ENCODE measurements at regions not wholly inside any gene's neighbourhood (a gene's known extent, or its start where the extent isn't known, plus 50 kb on each side); places are given as distances from the start of the nearest gene placed in this dataset.
A peak's percentile ranks its signal among the peaks of the same experiment; 100 is the strongest.

GRCh38 chr6:11923621-11924020 lies 88.5 kb upstream of the HIVEP1 start:
- Histone ChIP-seq H4K20me1 (ENCODE audit: insufficient read depth) (no peaks in the 10 kb centered on the region), H2AFZ (no peak overlapping the region), H3K27ac (no peak overlapping the region), H3K4me3 (no peak overlapping the region), H3K36me3 (ENCODE audit: low read depth) (no peaks in the 10 kb centered on the region), H3K9me3 (ENCODE audit: low read depth) (no peaks in the 10 kb centered on the region), H3K79me2 (ENCODE audit: insufficient read depth) (no peaks in the 10 kb centered on the region), H3K9me2 (ENCODE audit: insufficient read depth) (no peaks in the 10 kb centered on the region), H3K4me2 (ENCODE audit: unreplicated experiment) (no peak overlapping the region), H3K9ac (no peak overlapping the region), H3K27me3 (replicated peaks; ENCODE audit: insufficient read depth) (no peaks in the 10 kb centered on the region), H3K4me1 (ENCODE audit: insufficient read depth) (peaks cover 45% of the 10 kb centered on the region), H3F3A (ENCODE audit: insufficient read depth) (peaks cover 31% of the 10 kb centered on the region)
- WGBS, 2 experiments (ENCODE audit: low coverage in 1 of 2, low lambda C conversion rate in 2 of 2, missing lambda C conversion rate in 2 of 2) = 88 to 90% methylated on average over 3 of the region's 3 CpGs
- TF ChIP-seq EZH2phosphoT487 (IDR thresholded peaks at IDR 0.05; ENCODE audit: insufficient read depth, low read depth) = no peak
- in situ Hi-C loops (cut with MboI) = no loop called here
- DNase-seq = peak; percentile 30

GRCh38 chr6:11922901-11923300 lies 89.2 kb upstream of the HIVEP1 start:
- no peaks in the 10 kb centered on the region for H3K36me3 ChIP-seq (ENCODE audit: low read depth)
- no peak overlapping the region for H3K4me2 ChIP-seq (ENCODE audit: unreplicated experiment)
- TF ChIP-seq EZH2 (IDR thresholded peaks at IDR 0.05; ENCODE audit: insufficient read depth, poor library complexity, severe bottlenecking) (no peak), EZH2phosphoT487 (IDR thresholded peaks at IDR 0.05; ENCODE audit: insufficient read depth, low read depth) (no peak)
- peaks cover 38% of the 10 kb centered on the region for H3F3A ChIP-seq (ENCODE audit: insufficient read depth)
- no peak overlapping the region for H2AFZ ChIP-seq
- no peaks in the 10 kb centered on the region for H3K9me3 ChIP-seq (ENCODE audit: low read depth)
- H3K27ac ChIP-seq = no peak overlapping the region
- H3K9ac ChIP-seq = no peak overlapping the region
- H3K79me2 ChIP-seq (ENCODE audit: insufficient read depth) = no peaks in the 10 kb centered on the region
- no peak for DNase-seq
- WGBS, 2 experiments (ENCODE audit: low coverage in 1 of 2, low lambda C conversion rate in 2 of 2, missing lambda C conversion rate in 2 of 2) = 94 to 98% methylated on average over 2 of the region's 2 CpGs
- H3K4me1 ChIP-seq (ENCODE audit: insufficient read depth) = peaks cover 52% of the 10 kb centered on the region
- no peak overlapping the region for H3K4me3 ChIP-seq
- no peaks in the 10 kb centered on the region for H3K9me2 ChIP-seq (ENCODE audit: insufficient read depth)
- in situ Hi-C loops (cut with MboI) = no loop called here
- no peaks in the 10 kb centered on the region for H4K20me1 ChIP-seq (ENCODE audit: insufficient read depth)
- H3K27me3 ChIP-seq (replicated peaks; ENCODE audit: insufficient read depth) = no peaks in the 10 kb centered on the region

GRCh38 chr6:11921751-11922150 lies 90.4 kb upstream of the HIVEP1 start:
- no peaks in the 10 kb centered on the region for H3K9me3 ChIP-seq (ENCODE audit: low read depth)
- in situ Hi-C loops (cut with MboI) = no loop called here
- WGBS, 2 experiments (ENCODE audit: low coverage in 1 of 2, low lambda C conversion rate in 2 of 2, missing lambda C conversion rate in 2 of 2) = 23 to 34% methylated on average over 2 of the region's 2 CpGs
- H3K27ac ChIP-seq = peak overlapping the region; percentile 91
- no peaks in the 10 kb centered on the region for H3K27me3 ChIP-seq (replicated peaks; ENCODE audit: insufficient read depth)
- DNase-seq = peak; percentile 23
- H3K4me1 ChIP-seq (ENCODE audit: insufficient read depth) = peaks cover 53% of the 10 kb centered on the region
- H3K4me3 ChIP-seq = no peak overlapping the region
- no peaks in the 10 kb centered on the region for H3K9me2 ChIP-seq (ENCODE audit: insufficient read depth)
- peak overlapping the region; percentile 79 for H3K9ac ChIP-seq
- no peaks in the 10 kb centered on the region for H3K79me2 ChIP-seq (ENCODE audit: insufficient read depth)
- H3K36me3 ChIP-seq (ENCODE audit: low read depth) = no peaks in the 10 kb centered on the region
- TF ChIP-seq EZH2 (IDR thresholded peaks at IDR 0.05; ENCODE audit: insufficient read depth, poor library complexity, severe bottlenecking) = no peak
- no peak for TF ChIP-seq EZH2phosphoT487 (IDR thresholded peaks at IDR 0.05; ENCODE audit: insufficient read depth, low read depth)
- H4K20me1 ChIP-seq (ENCODE audit: insufficient read depth) = no peaks in the 10 kb centered on the region
- peak overlapping the region; percentile 69 for H2AFZ ChIP-seq
- H3F3A ChIP-seq (ENCODE audit: insufficient read depth) = peaks cover 40% of the 10 kb centered on the region
- peak overlapping the region; percentile 61 for H3K4me2 ChIP-seq (ENCODE audit: unreplicated experiment)

- peak overlapping the region; percentile 79 for H3K9ac ChIP-seq
Measured at GRCh38 chr6:11921017-11921438, 91.1 kb upstream of the HIVEP1 start.

GRCh38 chr6:11920566-11920965 lies 91.5 kb upstream of the HIVEP1 start:
- H3K9me3 ChIP-seq (ENCODE audit: low read depth) = no peaks in the 10 kb centered on the region
- peak; percentile 27 for DNase-seq
- peak overlapping the region; percentile 91 for H3K27ac ChIP-seq
- H3K36me3 ChIP-seq (ENCODE audit: low read depth) = no peaks in the 10 kb centered on the region
- H2AFZ ChIP-seq = no peak overlapping the region
- H3K27me3 ChIP-seq (replicated peaks; ENCODE audit: insufficient read depth) = no peaks in the 10 kb centered on the region
- no peak overlapping the region for H3K4me3 ChIP-seq
- TF ChIP-seq EZH2 (IDR thresholded peaks at IDR 0.05; ENCODE audit: insufficient read depth, poor library complexity, severe bottlenecking) (no peak), EZH2phosphoT487 (IDR thresholded peaks at IDR 0.05; ENCODE audit: insufficient read depth, low read depth) (no peak)
- no peaks in the 10 kb centered on the region for H3K79me2 ChIP-seq (ENCODE audit: insufficient read depth)
- peaks cover 40% of the 10 kb centered on the region for H3F3A ChIP-seq (ENCODE audit: insufficient read depth)
- in situ Hi-C loops (cut with MboI) = no loop called here
- peak overlapping the region; percentile 9 for H3K4me2 ChIP-seq (ENCODE audit: unreplicated experiment)
- no peaks in the 10 kb centered on the region for H4K20me1 ChIP-seq (ENCODE audit: insufficient read depth)
- H3K9ac ChIP-seq = peak overlapping the region; percentile 43
- H3K4me1 ChIP-seq (ENCODE audit: insufficient read depth) = peaks cover 53% of the 10 kb centered on the region
- no peaks in the 10 kb centered on the region for H3K9me2 ChIP-seq (ENCODE audit: insufficient read depth)
- WGBS, 2 experiments (ENCODE audit: low coverage in 1 of 2, low lambda C conversion rate in 2 of 2, missing lambda C conversion rate in 2 of 2) = 60 to 72% methylated on average over 3 of the region's 3 CpGs

More at GRCh38 chr6:11921017-11921438, 91.1 kb upstream of the HIVEP1 start:
- Histone ChIP-seq H3K9me2 (ENCODE audit: insufficient read depth) (no peaks in the 10 kb centered on the region), H3K36me3 (ENCODE audit: low read depth) (no peaks in the 10 kb centered on the region), H3K27me3 (replicated peaks; ENCODE audit: insufficient read depth) (no peaks in the 10 kb centered on the region), H3K27ac (peak overlapping the region; percentile 91), H3K79me2 (ENCODE audit: insufficient read depth) (no peaks in the 10 kb centered on the region), H2AFZ (peak overlapping the region; percentile 69), H3K4me1 (ENCODE audit: insufficient read depth) (peaks cover 53% of the 10 kb centered on the region), H4K20me1 (ENCODE audit: insufficient read depth) (no peaks in the 10 kb centered on the region), H3K9me3 (ENCODE audit: low read depth) (no peaks in the 10 kb centered on the region), H3K4me3 (no peak overlapping the region), H3F3A (ENCODE audit: insufficient read depth) (peaks cover 40% of the 10 kb centered on the region), H3K4me2 (ENCODE audit: unreplicated experiment) (peak overlapping the region; percentile 61)
- peak; percentile 99 for DNase-seq
- in situ Hi-C loops (cut with MboI) = no loop called here
- 0 to 3% methylated on average over 4 to 5 of the region's 5 CpGs for WGBS, 2 experiments (ENCODE audit: low coverage in 1 of 2, low lambda C conversion rate in 2 of 2, missing lambda C conversion rate in 2 of 2)
- TF ChIP-seq EZH2phosphoT487 (IDR thresholded peaks at IDR 0.05; ENCODE audit: insufficient read depth, low read depth) (no peak), EZH2 (IDR thresholded peaks at IDR 0.05; ENCODE audit: insufficient read depth, poor library complexity, severe bottlenecking) (no peak)
